Colonic mucosa (tissue), 4 donors: ENCODE measurements at regions not wholly inside any gene's neighbourhood (a gene's known extent, or its start where the extent isn't known, plus 50 kb on each side); places are given as distances from the start of the nearest gene placed in this dataset.

Source experiments
- DNase-seq: peaks from one replicate; pipeline ENCODE4 v3.0.0-alpha.2; 2020
- H3K27ac ChIP-seq: fragments of 200-600 bp; one replicate; pipeline ENCODE4 v1.8.0; 2021
- H3K27me3 ChIP-seq: fragments of 200-600 bp; one replicate; pipeline ENCODE4 v1.8.0; 2021
- H3K36me3 ChIP-seq: fragments of 200-600 bp; one replicate; pipeline ENCODE4 v1.8.0; 2021
- H3K4me1 ChIP-seq: fragments of 200-600 bp; one replicate; pipeline ENCODE4 v1.8.0; 2021; ENCODE audit warnings: mild to moderate bottlenecking
- H3K4me3 ChIP-seq: fragments of 200-600 bp; one replicate; pipeline ENCODE4 v1.8.0; 2021
- H3K9ac ChIP-seq, 2 donors: one replicate each; pipeline ENCODE4 v1.7.0; 2013; ENCODE audit warnings: control low read depth in 2 of 2, low read depth in 2 of 2, low read length in 2 of 2
- H3K9me3 ChIP-seq: fragments of 200-600 bp; one replicate; pipeline ENCODE4 v1.8.0; 2021
- intact Hi-C: fragments of 100-400 bp; cut with DNase I; formaldehyde crosslinking; loops from one replicate; pipeline ENCODE4 v1.14.1; 2022
- TF ChIP-seq, protein P1 (sequence below): fragments of 200-600 bp; IDR thresholded peaks from one replicate; pipeline ENCODE4 v1.8.0; 2022; ENCODE audit warnings: antibody characterized with exemption, mild to moderate bottlenecking
- donor health status: healthy.
- donor health status: DM: no; HTN: no; CAD: no.
- donor health status: DM: no; HTN: no; CAD: no.

DNA sequence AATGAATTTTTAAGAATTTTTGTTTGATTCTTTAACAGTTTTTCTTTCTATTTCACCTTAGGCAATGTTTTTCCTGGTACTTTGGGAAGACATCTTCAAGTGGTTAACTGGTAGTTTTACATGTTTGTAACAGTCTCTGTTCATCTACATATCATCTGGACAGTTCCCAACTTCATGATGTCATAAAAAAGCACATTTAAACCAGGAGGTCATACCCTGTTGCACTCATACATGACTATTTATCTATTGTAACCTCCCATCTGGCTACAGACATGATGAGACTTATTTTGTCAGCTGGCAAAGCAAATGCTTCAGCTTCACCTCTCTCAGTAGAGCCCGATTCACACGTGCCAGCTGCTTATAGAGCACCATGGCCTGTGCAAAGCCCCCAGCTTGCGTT, 99.8 kb upstream of the YPEL5 start:
- H3K4me1 ChIP-seq = no peaks in the 10 kb centered on the region
- no peaks in the 10 kb centered on the region for H3K9me3 ChIP-seq
- DNase-seq = no peak
- H3K27ac ChIP-seq = no peak overlapping the region
- H3K36me3 ChIP-seq = no peaks in the 10 kb centered on the region
- no peaks in the 10 kb centered on the region for H3K27me3 ChIP-seq
- TF ChIP-seq, protein P1, sequence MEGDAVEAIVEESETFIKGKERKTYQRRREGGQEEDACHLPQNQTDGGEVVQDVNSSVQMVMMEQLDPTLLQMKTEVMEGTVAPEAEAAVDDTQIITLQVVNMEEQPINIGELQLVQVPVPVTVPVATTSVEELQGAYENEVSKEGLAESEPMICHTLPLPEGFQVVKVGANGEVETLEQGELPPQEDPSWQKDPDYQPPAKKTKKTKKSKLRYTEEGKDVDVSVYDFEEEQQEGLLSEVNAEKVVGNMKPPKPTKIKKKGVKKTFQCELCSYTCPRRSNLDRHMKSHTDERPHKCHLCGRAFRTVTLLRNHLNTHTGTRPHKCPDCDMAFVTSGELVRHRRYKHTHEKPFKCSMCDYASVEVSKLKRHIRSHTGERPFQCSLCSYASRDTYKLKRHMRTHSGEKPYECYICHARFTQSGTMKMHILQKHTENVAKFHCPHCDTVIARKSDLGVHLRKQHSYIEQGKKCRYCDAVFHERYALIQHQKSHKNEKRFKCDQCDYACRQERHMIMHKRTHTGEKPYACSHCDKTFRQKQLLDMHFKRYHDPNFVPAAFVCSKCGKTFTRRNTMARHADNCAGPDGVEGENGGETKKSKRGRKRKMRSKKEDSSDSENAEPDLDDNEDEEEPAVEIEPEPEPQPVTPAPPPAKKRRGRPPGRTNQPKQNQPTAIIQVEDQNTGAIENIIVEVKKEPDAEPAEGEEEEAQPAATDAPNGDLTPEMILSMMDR = no peak
- no peak overlapping the region for H3K4me3 ChIP-seq
- no peak overlapping the region for H3K9ac ChIP-seq
- intact Hi-C loops = no loop called here

DNA sequence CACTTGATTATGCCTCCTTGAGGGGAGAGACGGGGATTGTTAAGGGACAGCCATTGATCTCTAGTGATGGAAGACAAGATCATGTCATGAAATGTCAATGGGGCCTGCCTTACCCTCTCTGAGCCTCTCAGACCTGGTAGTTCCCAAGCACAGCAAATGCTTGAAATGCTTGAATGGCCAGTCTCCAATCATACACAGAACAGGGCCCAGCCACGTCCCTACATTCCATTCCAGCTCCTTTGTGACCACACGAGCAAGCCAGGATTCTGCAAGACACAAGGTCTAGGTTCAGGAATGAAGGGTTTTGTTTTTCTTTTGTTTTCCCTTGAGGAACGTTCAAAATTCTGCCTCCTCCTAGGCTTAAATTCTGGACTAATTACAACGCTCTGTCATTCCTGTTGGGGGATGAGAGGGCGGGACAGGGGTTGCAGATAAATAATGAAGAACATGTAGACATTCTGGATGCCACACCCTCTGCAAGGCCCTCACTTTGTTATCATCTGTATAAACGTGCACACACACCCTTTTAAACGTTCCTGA, 98.1 kb upstream of the YPEL5 start:
- no peaks in the 10 kb centered on the region for H3K4me1 ChIP-seq
- H3K27me3 ChIP-seq = no peaks in the 10 kb centered on the region
- DNase-seq = no peak
- no peaks in the 10 kb centered on the region for H3K36me3 ChIP-seq
- intact Hi-C loops = no loop called here
- H3K4me3 ChIP-seq = no peak overlapping the region
- H3K9me3 ChIP-seq = no peaks in the 10 kb centered on the region
- no peak overlapping the region for H3K9ac ChIP-seq
- H3K27ac ChIP-seq = no peak overlapping the region
- TF ChIP-seq, protein P1 = no peak

DNA sequence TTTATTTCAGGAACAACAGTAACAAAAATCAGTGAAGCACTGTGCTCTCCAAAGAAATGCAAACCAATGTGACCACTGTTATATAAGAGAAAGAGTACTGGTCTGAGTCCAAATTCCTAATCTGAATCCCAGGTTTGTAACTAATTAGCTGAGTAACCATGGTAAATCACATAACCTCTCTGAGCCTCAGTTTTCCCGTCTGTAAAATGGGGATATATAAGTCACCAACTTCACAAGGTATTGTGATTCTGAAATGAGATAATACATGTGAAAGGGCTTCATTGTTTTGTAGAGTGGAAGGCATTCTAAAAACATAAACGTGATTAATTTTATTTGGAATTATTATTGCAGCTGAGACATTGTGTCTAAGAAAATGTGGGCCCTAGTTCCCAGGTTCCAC, 91.3 kb upstream of the YPEL5 start:
- no peak for DNase-seq
- H3K9me3 ChIP-seq = no peaks in the 10 kb centered on the region
- H3K27ac ChIP-seq = no peak overlapping the region
- H3K4me1 ChIP-seq = no peaks in the 10 kb centered on the region
- intact Hi-C loops = no loop called here
- H3K36me3 ChIP-seq = no peaks in the 10 kb centered on the region
- H3K9ac ChIP-seq = no peak overlapping the region
- H3K4me3 ChIP-seq = no peak overlapping the region
- TF ChIP-seq, protein P1 = no peak
- H3K27me3 ChIP-seq = no peaks in the 10 kb centered on the region

DNA sequence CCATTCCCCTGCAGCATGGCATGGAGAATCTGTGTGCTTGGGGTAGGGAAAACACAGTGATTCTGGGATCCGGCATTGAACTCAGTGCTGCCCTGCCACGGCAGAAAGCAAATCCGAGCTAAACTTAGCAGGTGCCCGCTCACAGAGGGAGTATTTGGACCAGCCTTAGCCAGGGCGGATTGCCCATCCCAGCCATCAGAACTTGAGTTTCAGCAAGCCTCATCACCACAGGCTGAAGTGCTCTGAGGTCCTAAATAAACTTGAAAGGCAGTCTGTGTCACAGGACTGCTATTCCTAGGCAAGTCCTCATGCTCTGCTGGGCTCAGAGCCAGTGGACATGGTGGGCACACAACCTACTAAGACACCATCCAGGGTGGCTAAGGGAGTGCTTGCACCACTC, 86.2 kb upstream of the YPEL5 start:
- H3K9me3 ChIP-seq = no peaks in the 10 kb centered on the region
- H3K27ac ChIP-seq = no peak overlapping the region
- H3K9ac ChIP-seq = no peak overlapping the region
- no peak overlapping the region for H3K4me3 ChIP-seq
- intact Hi-C loops = no loop called here
- H3K27me3 ChIP-seq = no peaks in the 10 kb centered on the region
- H3K4me1 ChIP-seq = no peaks in the 10 kb centered on the region
- DNase-seq = no peak
- TF ChIP-seq, protein P1 = no peak
- no peaks in the 10 kb centered on the region for H3K36me3 ChIP-seq

DNA sequence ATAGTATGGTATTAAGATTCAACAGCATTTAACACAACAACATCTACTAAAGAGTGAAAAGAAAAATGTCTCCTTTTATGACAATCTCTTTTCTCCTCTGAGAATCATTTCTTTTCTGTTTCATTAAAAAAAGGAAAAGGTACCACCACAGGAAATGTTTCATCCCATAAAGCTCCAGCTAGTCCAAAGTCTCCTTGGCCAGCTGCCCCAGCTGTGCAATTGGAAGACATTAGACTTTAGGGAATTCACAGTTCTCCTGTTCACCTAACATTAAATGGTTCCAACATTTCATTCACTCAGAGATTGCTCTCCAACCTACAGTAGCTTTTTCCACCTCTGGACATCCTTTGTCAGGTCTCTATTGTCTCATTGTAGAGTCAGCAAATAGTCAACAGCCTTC, 78.7 kb upstream of the YPEL5 start:
- Histone ChIP-seq H3K27ac (no peak overlapping the region), H3K9me3 (no peaks in the 10 kb centered on the region), H3K27me3 (no peaks in the 10 kb centered on the region), H3K36me3 (no peaks in the 10 kb centered on the region), H3K4me3 (no peak overlapping the region), H3K9ac (no peak overlapping the region), H3K4me1 (no peaks in the 10 kb centered on the region)
- TF ChIP-seq, protein P1 = no peak
- intact Hi-C loops = no loop called here
- no peak for DNase-seq
